ENCODE measurements at regions not wholly inside any gene's neighbourhood (a gene's known extent, or its start where the extent isn't known, plus 50 kb on each side); places are given as distances from the start of the nearest gene placed in this dataset.

GRCh38 chr14:34060651-34060999, 109.8 kb upstream of the EGLN3 start:
- H4K20me1 ChIP-seq (ENCODE audit: insufficient read depth): no peaks in the 10 kb centered on the region
- ChIA-PET CTCF (interaction anchor here (1.1 to 2.2 kb wide), 4 partner anchors 9 to 262 kb away, joined by 3 to 10 read pairs (median 4); no protein-coding TSS in a partner anchor), RAD21 (ENCODE audit: low non-redundant PET in 1 of 2, low total read pairs in 2 of 2, uncharacterized antibody in 2 of 2, unreplicated experiment in 2 of 2) (no interaction called here), POLR2A (interaction anchor here (1.2 to 2.1 kb wide), 5 partner anchors 9 to 93 kb away, joined by 3 to 11 read pairs (median 5); no protein-coding TSS in a partner anchor)
- H3K9me2 ChIP-seq (ENCODE audit: insufficient read depth): no peaks in the 10 kb centered on the region
- peaks cover 8 to 36% of the 10 kb centered on the region in 2 experiments; a peak in 3 of 4 replicates for H3K4me1 ChIP-seq (ENCODE audit: control insufficient read depth in 1 of 2, insufficient read depth in 2 of 2, low read length in 2 of 2)
- H3K9me3 ChIP-seq (ENCODE audit: control insufficient read depth in 1 of 2, insufficient read depth in 1 of 2, low read depth in 1 of 2, low read length in 2 of 2): no peaks in the 10 kb centered on the region
- peak overlapping the region; percentile 64 for H2AFZ ChIP-seq (ENCODE audit: low read depth, low read length, poor library complexity, severe bottlenecking)
- peak overlapping the region; percentile 75 for H3K4me2 ChIP-seq (ENCODE audit: low read length)
- H3K36me3 ChIP-seq (ENCODE audit: control insufficient read depth in 1 of 2, insufficient read depth in 2 of 2, low read length in 2 of 2): no peaks in the 10 kb centered on the region
- TF ChIP-seq SP1 (IDR thresholded peaks at IDR 0.05; ENCODE audit: low read depth) (no peak), CBX3 (IDR thresholded peaks at IDR 0.05; ENCODE audit: low read depth) (no peak), RAD21 (IDR thresholded peaks at IDR 0.05; ENCODE audit: low read depth) (no peak), JUND (IDR thresholded peaks at IDR 0.05) (no peak), ZFX (IDR thresholded peaks at IDR 0.05) (no peak)
- TF ChIP-seq, protein P1, sequence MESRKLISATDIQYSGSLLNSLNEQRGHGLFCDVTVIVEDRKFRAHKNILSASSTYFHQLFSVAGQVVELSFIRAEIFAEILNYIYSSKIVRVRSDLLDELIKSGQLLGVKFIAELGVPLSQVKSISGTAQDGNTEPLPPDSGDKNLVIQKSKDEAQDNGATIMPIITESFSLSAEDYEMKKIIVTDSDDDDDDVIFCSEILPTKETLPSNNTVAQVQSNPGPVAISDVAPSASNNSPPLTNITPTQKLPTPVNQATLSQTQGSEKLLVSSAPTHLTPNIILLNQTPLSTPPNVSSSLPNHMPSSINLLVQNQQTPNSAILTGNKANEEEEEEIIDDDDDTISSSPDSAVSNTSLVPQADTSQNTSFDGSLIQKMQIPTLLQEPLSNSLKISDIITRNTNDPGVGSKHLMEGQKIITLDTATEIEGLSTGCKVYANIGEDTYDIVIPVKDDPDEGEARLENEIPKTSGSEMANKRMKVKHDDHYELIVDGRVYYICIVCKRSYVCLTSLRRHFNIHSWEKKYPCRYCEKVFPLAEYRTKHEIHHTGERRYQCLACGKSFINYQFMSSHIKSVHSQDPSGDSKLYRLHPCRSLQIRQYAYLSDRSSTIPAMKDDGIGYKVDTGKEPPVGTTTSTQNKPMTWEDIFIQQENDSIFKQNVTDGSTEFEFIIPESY (IDR thresholded peaks at IDR 0.05; ENCODE audit: extremely low read depth, insufficient replicate concordance, low read length): no peak
- TF ChIP-seq, protein P2, sequence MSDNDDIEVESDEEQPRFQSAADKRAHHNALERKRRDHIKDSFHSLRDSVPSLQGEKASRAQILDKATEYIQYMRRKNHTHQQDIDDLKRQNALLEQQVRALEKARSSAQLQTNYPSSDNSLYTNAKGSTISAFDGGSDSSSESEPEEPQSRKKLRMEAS (IDR thresholded peaks at IDR 0.05): no peak
- H3K9ac ChIP-seq (ENCODE audit: low read length): peak overlapping the region; percentile 67
- no peaks in the 10 kb centered on the region for H3K27me3 ChIP-seq (ENCODE audit: insufficient read depth, low read length)
- intact Hi-C loops (cut with micrococcal nuclease): no loop called here
- ATAC-seq (peak; percentile 41), DNase-seq (ENCODE audit: low read depth, low spot score) (no peak)
- no peaks in the 10 kb centered on the region for H3K79me2 ChIP-seq (ENCODE audit: insufficient read depth, low read length)
- peak overlapping the region; percentile 35 to 63 for H3K4me3 ChIP-seq (replicated peaks in 1 of 2; ENCODE audit: low read depth in 1 of 2, low read length in 2 of 2)
- no TSS peak for BruUV-seq (replicated peaks)
- H3K27ac ChIP-seq (ENCODE audit: low read depth, low read length): peak overlapping the region; percentile 82

All from HCT116 (cell line).